ENCODE measurements at regions not wholly inside any gene's neighbourhood (a gene's known extent, or its start where the extent isn't known, plus 50 kb on each side); places are given as distances from the start of the nearest gene placed in this dataset.
"Not testable (repeated sequence)": the region's sequence is repeated elsewhere in the genome, so short reads cannot be mapped to it uniquely, and the experiment has no call there.

- DNase-seq = no peak
Observed at GRCh38 chrX:63285375-63285774, 65.8 kb downstream of the SPIN4 start.

- DNase-seq = no peak
Observed at GRCh38 chrX:63284659-63285058, 66.5 kb downstream of the SPIN4 start.

DNA sequence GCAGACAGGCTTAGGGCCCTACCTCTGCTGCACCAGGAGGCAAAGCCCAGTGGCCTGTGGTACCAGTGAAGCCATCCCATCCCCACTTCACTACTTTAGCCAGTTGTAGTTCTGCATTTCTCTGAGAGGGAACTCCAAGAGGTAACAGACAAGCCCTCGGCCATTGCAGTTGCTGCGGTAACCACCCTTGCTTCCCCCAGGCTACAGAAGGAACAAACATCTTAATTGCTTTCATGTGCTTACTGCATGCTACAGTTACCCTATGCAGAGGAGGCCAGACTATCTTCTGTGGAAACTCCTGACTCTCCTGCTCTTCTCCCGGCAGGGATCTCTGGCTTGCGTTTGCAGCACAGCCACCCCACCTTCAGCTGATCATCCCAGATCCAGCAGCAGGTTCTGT lies 67.8 kb downstream of the SPIN4 start:
- peak; percentile 1 to 8 for DNase-seq

DNA sequence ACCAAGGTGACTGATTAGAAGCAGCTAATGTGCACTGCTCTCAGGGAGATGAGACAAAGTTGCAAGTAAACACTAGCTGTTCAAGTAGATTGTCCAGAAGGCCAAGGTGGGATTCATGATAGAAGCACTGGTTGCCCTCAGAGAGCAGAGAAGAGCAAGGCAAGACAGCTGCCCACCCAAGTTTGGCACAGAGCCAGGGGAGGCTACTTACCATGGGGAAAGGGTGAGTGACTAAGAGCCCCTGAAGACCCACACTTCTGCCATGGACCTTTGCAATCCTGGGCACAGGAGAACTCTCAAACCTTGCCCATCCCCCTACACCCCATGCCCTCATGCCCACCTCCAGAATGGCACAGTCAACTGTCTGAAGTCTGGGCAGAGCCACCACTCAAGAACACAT lies 68.3 kb downstream of the SPIN4 start:
- no peak for DNase-seq

DNA sequence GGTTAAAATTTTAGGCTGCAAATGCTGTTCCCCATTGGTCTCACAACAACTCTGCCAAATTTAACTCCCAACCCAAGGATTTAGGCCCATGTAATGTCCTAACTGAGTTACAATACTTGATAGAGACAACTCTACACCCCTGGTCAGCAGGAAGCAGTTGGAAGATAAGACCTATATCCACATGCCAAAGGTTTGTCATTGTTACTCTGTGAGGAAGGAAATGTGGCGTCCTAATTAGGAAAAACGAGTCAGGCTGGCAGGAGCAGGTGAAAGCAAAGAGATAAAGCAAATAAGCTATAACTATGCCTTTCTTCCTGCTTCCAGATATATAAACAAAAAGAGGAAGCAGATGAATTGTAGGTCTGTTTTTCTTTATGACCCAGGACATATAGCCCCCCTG lies 69.1 kb downstream of the SPIN4 start:
- DNase-seq = no peak

- no peak for DNase-seq
Observed at GRCh38 chrX:63281465-63281864, 69.7 kb downstream of the SPIN4 start.

DNA sequence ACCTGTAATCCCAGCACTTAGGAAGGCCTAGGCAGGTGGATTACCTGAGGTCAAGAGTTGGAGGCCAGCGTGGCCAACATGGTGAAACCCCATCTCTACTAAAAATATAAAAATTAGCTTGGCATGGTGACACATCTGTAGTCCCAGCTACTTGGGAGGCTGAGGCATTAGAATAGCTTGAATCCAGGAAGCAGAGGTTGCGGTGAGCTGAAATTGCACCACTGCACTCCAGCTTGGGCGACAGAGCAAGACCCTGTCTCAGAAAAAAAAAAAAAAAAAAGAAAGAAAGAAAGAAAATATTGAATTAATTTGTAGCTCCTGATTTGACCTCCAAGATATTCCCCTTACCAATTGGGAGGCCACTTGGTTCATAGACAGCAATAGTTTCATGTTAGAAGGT lies 73.7 kb downstream of the SPIN4 start:
- DNase-seq = not testable (repeated sequence)

DNA sequence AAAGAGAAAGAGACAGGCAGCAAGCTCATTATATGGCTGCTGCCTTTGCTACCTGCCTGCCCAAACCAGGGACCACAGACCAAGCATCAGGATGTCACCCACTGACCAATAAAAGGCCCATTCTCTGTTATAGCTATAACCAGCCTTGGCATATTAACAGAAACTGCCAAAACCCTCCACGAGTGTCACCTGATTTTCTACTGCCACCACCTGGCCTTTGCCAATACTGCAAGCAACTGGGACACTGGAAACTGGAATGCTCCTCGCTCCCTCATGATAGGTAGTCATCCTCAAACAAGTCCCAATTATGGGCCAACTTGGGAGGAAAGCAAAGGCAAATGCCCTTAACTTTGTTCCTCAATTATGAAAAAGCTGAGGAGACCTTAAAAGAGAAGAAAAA lies 76.0 kb downstream of the SPIN4 start:
- peak in 1 of 2 donors; percentile 7 for DNase-seq

- DNase-seq = no peak
Observed at GRCh38 chrX:63270873-63271272, 80.3 kb downstream of the SPIN4 start.

- DNase-seq = no peak
Observed at GRCh38 chrX:63258144-63258543, 93.0 kb downstream of the SPIN4 start.

GRCh38 chrX:63250253-63250868 lies 100.8 kb downstream of the SPIN4 start:
- peak; percentile 49 to 74 for DNase-seq

DNA sequence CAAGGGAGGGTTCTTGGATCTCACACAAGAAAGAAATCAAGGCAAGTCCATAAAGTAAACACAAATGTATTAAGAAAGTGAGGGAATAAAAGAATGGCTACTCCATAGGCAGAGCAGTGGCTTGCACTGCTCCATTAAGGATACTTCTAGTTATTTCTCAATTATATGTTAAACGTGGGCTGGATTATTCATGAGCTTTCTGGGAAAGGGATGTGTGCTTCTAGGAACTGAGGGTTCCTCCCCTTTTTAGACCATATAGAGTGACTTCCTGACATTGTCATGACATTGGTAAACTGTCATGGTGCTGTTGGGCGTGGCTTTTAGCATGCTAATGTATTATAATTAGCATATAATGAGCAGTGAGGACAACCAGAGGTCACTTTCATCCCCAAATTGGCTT lies 108.4 kb downstream of the SPIN4 start:
- not testable (repeated sequence) for DNase-seq

GRCh38 chrX:63235963-63236362 lies 115.2 kb downstream of the SPIN4 start:
- DNase-seq = not testable (repeated sequence)

DNA sequence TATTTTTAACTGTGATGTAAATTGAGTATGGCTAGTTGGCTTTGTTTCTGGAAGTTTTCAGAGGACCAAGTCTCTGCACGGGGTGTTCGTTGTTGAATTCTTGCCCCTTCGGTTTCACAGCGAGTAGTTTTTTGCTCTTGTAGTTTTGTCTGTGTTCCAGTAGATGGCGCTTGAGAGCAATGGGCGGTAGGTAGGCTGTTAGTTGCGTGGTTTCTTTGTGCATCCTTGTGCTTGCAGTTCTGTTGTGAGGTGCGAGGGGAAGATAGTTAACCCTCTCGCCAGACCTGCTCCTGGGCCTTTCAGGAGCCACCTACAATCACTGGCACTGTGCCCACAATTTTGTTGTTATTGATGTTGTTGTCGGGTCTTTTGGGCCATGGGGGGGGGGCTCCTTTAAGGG lies 118.1 kb downstream of the SPIN4 start:
- DNase-seq = not testable (repeated sequence)

DNA sequence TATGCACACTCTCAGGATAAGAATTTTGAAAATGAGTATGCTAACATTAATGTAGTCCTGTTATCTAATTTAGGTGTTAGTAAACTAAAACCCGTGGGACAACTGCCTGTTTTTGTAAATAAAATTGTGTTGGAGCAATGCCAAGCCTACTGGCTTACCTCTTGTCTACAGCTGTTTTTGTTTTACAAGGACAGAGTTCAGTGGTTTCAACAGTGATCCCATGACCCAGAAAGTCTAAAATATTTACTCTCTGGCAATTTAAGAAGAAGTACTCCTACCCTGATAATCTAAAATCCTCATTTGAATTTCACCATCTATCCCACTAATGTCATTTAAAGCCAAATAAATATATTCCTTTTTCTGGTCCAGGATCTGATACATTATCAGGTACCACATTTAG lies 132.9 kb downstream of the SPIN4 start:
- DNase-seq = not testable (repeated sequence)

- DNase-seq = not testable (repeated sequence)
Observed at GRCh38 chrX:63217549-63217948, 133.6 kb downstream of the SPIN4 start.

DNA sequence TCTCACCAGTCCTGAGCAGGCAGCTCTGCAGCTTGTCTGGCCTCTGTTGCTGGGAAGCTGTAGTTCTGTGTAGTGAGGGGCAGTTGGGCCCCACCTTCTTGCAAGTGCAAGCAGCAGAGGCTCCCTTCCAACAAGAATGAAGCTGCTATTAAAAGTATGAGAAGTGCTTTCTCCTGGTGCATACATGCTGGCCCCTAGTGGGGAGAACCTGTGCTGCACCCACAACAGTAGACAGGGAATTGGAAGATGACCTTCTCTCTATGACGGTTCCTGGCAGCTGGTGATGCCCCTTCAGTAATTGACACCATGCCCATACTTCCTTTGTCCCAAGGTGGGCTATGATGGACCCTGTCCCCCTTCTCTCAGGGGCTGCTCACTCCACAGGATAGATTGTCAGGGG lies 141.5 kb downstream of the SPIN4 start:
- not testable (repeated sequence) for DNase-seq

- DNase-seq = not testable (repeated sequence)
Observed at GRCh38 chrX:63209128-63209527, 142.0 kb downstream of the SPIN4 start.

- not testable (repeated sequence) for DNase-seq
Observed at GRCh38 chrX:63204266-63205074, 146.7 kb downstream of the SPIN4 start.

GRCh38 chrX:63201987-63202386 lies 149.1 kb downstream of the SPIN4 start:
- not testable (repeated sequence) for DNase-seq

DNA sequence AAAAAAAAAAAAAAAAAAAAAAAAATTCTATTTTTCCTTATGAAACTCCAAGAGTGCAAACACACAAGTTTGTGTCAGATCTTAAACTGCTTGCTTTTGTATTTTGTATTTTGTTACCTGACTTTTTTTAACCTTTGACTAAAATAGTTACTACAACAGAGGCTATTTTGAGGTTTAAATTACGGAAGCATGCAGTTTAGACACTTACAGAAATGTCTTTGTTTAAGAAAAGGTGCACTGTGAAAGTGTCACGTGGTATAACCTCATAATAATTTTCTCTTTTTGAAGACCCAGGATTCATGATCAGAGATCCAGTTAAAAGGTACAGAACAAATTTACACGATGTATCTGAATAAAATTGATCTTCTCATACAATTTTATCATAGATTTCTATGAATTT lies 152.4 kb downstream of the SPIN4 start:
- DNase-seq = not testable (repeated sequence)

DNA sequence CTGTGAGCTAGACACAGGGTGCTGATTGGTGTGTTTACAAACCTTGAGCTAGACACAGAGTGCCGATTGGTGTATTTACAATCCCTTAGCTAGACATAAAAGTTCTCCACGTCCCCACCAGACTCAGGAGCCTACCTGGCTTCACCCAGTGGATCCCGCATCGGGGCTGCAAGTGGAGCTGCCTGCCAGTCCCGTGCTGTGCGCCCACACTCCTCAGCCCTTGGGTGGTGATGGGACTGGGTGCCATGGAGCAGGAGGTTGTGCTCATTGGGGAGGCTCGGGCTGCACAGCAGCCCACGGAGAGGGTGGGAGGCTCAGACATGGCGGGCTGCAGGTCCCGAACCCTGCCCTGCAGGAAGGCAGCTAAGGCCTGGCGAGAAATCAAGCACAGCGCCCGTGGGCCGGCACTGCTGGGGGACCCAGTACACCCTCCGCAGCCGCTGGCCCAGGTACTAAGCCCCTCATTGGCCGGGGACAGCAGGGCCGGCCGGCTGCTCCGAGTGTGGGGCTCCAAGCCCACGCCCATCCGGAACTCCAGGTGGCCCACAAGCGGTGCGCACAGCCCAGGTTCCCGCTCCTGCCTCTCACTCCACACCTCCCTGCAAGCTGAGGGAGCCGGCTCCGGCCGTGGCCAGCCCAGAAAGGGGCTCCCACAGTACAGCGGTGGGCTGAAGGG lies 158.6 kb downstream of the SPIN4 start:
- not testable (repeated sequence) for DNase-seq

- no peak for DNase-seq
Observed at GRCh38 chrX:63186137-63186536, 165.0 kb downstream of the SPIN4 start.

GRCh38 chrX:63179852-63180251 lies 171.3 kb downstream of the SPIN4 start:
- not testable (repeated sequence) for DNase-seq
